Karpas-422 (cell line): ENCODE measurements at regions not wholly inside any gene's neighbourhood (a gene's known extent, or its start where the extent isn't known, plus 50 kb on each side); places are given as distances from the start of the nearest gene placed in this dataset.

Experiments
- DNase-seq: peaks from one replicate; pipeline ENCODE4 v3.0.0-alpha.2; 2015
- H2AFZ ChIP-seq: fragments of 200-600 bp; sonication (generic); 2 replicates; pipeline ENCODE4 v1.6.1; 2014; ENCODE audit warnings: antibody characterized with exemption, low read length, mixed read lengths
- H3K27ac ChIP-seq: fragments of 200-600 bp; sonication (generic); 2 replicates; pipeline ENCODE4 v1.5.1; 2014; ENCODE audit warnings: mild to moderate bottlenecking, low read length, moderate library complexity
- H3K27me3 ChIP-seq: fragments of 200-600 bp; sonication (generic); 2 replicates; pipeline ENCODE4 v1.6.1; 2014; ENCODE audit warnings: low read length, mixed read lengths
- H3K36me3 ChIP-seq: fragments of 200-600 bp; sonication (generic); 2 replicates; pipeline ENCODE4 v1.6.1; 2014; ENCODE audit warnings: low read length, mixed read lengths; ENCODE audit not compliant: insufficient read depth
- H3K4me1 ChIP-seq: fragments of 200-600 bp; sonication (generic); 2 replicates; pipeline ENCODE4 v1.6.1; 2014; ENCODE audit warnings: mild to moderate bottlenecking, low read length, mixed read lengths
- H3K4me2 ChIP-seq: fragments of 200-600 bp; sonication (generic); 2 replicates; pipeline ENCODE4 v1.6.1; 2014; ENCODE audit warnings: low read length, low read depth, mild to moderate bottlenecking; ENCODE audit not compliant: poor library complexity, severe bottlenecking
- H3K4me3 ChIP-seq: fragments of 200-600 bp; sonication (generic); 2 replicates; pipeline ENCODE4 v1.5.1; 2014; ENCODE audit warnings: mild to moderate bottlenecking, antibody characterized with exemption, low read length, mixed read lengths
- H3K79me2 ChIP-seq: fragments of 200-600 bp; sonication (generic); 2 replicates; pipeline ENCODE4 v1.6.1; 2014; ENCODE audit warnings: mild to moderate bottlenecking, low read length, mixed read lengths
- H3K9ac ChIP-seq: fragments of 200-600 bp; sonication (generic); 2 replicates; pipeline ENCODE4 v1.6.0; 2014; ENCODE audit warnings: low read length
- H3K9me2 ChIP-seq: fragments of 200-600 bp; sonication (generic), shearing (Covaris generic); replicated peaks from 2 replicates; pipeline ENCODE4 v1.6.0; 2014; ENCODE audit warnings: mild to moderate bottlenecking, low read length, moderate library complexity; ENCODE audit not compliant: insufficient read depth
- H3K9me3 ChIP-seq: fragments of 300-700, 200-600 bp; sonication (generic); 2 replicates; pipeline ENCODE4 v1.6.1; 2014; ENCODE audit warnings: low read length, mixed read lengths
- H4K20me1 ChIP-seq: fragments of 200-600 bp; sonication (generic); 2 replicates; pipeline ENCODE4 v1.6.1; 2014; ENCODE audit warnings: mild to moderate bottlenecking, antibody characterized with exemption, low read length, low read depth; ENCODE audit not compliant: insufficient read depth

DNA sequence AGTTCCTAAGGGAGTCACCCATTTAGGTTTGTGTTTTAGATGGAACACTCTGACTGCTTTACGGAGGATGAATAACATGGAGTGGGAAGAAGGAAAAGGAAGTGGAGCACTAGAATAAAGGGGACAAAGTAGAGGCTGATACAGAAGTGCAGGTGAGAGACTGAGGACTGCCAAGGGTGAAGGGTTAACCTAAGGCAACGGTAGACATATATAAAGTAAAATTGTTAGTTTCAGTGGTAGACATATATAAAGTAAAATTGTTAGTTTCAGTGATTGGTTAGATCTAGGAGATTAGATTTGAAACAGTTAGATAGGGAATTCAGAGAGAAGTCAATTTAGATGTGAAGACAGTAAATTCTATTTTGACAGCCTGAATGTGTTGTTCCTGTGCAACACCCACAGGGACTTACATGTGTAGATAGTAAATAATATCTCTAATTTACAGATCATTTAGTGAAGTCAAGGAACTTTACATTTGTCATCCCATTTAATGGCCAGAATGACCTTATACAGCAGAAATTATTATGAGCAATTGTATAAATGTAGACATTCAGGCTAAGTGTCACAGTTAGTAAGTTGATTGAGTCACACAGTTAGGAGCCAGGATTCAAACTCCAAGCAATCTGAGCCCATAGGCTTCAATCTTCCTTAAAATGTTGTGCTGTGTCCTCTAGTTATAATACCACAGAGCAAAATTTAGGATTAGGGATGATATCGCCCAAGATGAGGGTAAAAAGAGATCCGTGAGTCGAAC is 270.8 kb upstream of the UBE2E3 start:
- DNase-seq, result no peak
- Histone ChIP-seq H3K9me3 (no peaks in the 10 kb centered on the region), H3K27me3 (no peaks in the 10 kb centered on the region), H3K4me3 (no peak overlapping the region), H2AFZ (no peak overlapping the region), H3K36me3 (no peaks in the 10 kb centered on the region), H3K4me2 (no peak overlapping the region), H3K9ac (no peak overlapping the region), H4K20me1 (no peaks in the 10 kb centered on the region), H3K27ac (no peak overlapping the region), H3K79me2 (no peaks in the 10 kb centered on the region), H3K9me2 (0 out of 2 replicates have a peak, but pooled peaks cover 4% of the 10 kb centered on the region), H3K4me1 (no peaks in the 10 kb centered on the region)

DNA sequence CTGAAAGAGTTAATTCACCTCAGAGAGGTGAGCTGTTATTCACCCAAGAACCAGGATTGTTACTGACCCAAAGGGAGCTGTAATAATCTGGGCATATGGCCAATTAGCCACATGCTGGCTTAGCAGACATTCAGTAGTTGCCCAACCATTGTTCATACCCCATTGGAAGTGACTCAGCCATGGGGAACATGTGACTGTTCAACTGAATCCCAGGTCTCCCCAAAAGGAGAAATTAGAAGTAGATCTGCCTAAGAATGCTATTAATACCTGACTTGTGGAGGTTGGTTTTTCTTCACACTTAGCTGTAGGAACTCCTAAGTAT is 272.6 kb upstream of the UBE2E3 start:
- Histone ChIP-seq H3K9me3 (no peaks in the 10 kb centered on the region), H3K4me2 (no peak overlapping the region), H3K9me2 (no peaks in the 10 kb centered on the region), H3K79me2 (no peaks in the 10 kb centered on the region), H3K4me1 (no peaks in the 10 kb centered on the region), H3K4me3 (no peak overlapping the region), H3K27me3 (no peaks in the 10 kb centered on the region), H4K20me1 (no peaks in the 10 kb centered on the region), H2AFZ (no peak overlapping the region), H3K27ac (no peak overlapping the region), H3K9ac (no peak overlapping the region), H3K36me3 (no peaks in the 10 kb centered on the region)
- no peak for DNase-seq

DNA sequence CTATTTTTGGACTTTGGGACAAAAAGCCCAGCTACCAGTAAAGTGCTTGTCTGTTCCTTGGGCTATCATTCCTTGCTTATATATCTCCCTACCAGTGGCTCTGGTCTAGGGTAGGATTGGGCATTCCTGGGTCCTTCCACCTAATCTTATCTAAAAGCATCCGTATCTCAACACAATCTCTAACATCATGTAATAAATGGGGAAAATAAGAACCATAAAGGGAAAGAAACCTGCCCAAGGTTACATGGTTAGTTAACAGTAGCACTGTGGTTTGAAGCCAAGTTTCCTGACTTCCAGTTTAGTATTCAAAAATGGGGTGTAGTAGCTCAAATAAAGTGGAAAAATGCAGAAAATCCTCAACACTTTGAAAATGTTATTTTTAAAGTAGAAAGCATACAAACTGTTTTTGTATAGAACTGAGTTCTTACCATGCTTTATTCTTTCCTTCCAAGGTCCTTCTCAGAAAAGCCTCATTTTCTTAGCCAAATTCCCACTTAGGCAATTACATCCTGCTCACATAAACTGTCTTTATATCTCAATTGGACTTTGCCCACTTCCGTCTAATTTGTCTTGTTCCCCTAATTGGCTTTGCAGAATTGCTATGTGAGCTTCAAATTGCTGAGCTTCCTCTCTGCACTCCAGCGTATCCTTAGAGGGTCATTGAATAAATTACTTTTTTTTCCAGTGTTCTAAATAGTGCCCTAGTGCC is 273.1 kb upstream of the UBE2E3 start:
- Histone ChIP-seq H3K4me2 (no peak overlapping the region), H3K9me2 (no peaks in the 10 kb centered on the region)

DNA sequence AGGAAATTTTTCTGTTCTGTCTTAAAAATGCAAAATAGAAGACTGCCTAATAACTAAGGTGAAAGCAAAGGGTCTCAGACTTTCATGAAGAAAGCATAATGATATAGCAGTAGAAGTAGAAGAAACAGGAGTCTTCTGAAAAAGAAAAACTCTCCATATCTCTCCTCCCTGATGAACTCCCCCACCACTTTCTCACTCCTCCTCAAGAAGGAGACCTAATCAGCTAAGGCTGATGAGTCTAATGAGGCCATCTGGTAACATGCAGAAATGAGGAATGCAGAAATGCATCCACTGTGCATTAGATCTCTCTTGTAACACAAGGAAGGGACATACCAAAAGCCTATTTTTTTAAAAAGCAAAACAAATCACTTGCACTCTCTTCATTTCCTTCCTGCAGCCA is 273.7 kb upstream of the UBE2E3 start:
- no peaks in the 10 kb centered on the region for H4K20me1 ChIP-seq
- H3K27ac ChIP-seq, result no peak overlapping the region
- H3K4me3 ChIP-seq, result no peak overlapping the region
- H3K9me3 ChIP-seq, result no peaks in the 10 kb centered on the region
- no peak overlapping the region for H3K9ac ChIP-seq
- H3K9me2 ChIP-seq, result no peaks in the 10 kb centered on the region
- H3K4me2 ChIP-seq, result no peak overlapping the region
- no peaks in the 10 kb centered on the region for H3K4me1 ChIP-seq
- no peaks in the 10 kb centered on the region for H3K27me3 ChIP-seq
- H2AFZ ChIP-seq, result no peak overlapping the region
- no peak for DNase-seq
- no peaks in the 10 kb centered on the region for H3K79me2 ChIP-seq
- no peaks in the 10 kb centered on the region for H3K36me3 ChIP-seq

More for the DNA sequence above, 273.1 kb upstream of the UBE2E3 start:
- H3K79me2 ChIP-seq, result no peaks in the 10 kb centered on the region
- H3K9me3 ChIP-seq, result no peaks in the 10 kb centered on the region
- no peaks in the 10 kb centered on the region for H3K4me1 ChIP-seq
- no peaks in the 10 kb centered on the region for H3K36me3 ChIP-seq
- H3K4me3 ChIP-seq, result no peak overlapping the region
- DNase-seq, result no peak
- no peak overlapping the region for H3K9ac ChIP-seq
- H3K27ac ChIP-seq, result no peak overlapping the region
- H2AFZ ChIP-seq, result no peak overlapping the region
- H3K27me3 ChIP-seq, result no peaks in the 10 kb centered on the region
- H4K20me1 ChIP-seq, result no peaks in the 10 kb centered on the region

DNA sequence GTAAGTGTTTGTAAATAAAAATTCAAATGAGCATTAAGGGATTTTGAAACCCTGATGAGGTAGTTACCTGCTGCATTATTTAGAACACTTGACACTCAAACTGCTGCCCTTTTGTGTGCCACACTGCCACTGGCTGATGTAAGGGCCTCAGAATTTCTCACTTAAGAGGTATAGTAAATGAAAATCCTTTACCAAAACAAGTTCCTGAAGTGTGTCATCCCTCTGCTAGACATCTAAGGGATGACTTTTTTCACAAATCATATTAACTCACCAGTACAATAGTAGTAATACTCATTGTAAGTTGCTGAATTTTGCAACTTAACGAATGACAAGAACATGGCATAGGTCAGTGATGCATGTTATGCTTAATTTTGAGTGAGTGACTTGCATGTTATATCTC is 274.9 kb upstream of the UBE2E3 start:
- Histone ChIP-seq H4K20me1 (no peaks in the 10 kb centered on the region), H3K4me1 (no peaks in the 10 kb centered on the region), H3K9ac (no peak overlapping the region), H2AFZ (no peak overlapping the region), H3K27ac (no peak overlapping the region), H3K36me3 (no peaks in the 10 kb centered on the region), H3K79me2 (no peaks in the 10 kb centered on the region), H3K27me3 (no peaks in the 10 kb centered on the region), H3K4me2 (no peak overlapping the region), H3K4me3 (no peak overlapping the region), H3K9me2 (no peaks in the 10 kb centered on the region), H3K9me3 (no peaks in the 10 kb centered on the region)
- no peak for DNase-seq

DNA sequence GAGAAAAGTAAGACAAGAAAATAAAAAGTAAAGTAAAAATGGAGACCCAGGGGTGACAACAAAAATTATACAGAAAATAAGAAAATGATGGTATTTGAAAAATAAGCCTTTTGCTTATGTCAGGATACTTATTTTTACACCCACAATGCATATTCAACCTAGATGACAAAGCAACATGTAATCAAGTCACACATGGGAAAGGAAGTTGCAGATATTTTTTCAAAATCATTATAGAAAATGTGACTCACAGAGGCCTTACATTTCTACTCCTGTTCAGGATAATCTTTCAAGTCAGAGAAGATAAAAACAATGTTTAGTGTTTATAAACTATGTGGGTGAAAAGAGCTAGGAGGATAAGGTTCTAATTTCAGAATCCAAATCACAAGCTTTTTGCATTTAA is 275.3 kb upstream of the UBE2E3 start:
- Histone ChIP-seq H3K27me3 (no peaks in the 10 kb centered on the region), H3K27ac (no peak overlapping the region), H3K4me3 (no peak overlapping the region), H3K79me2 (no peaks in the 10 kb centered on the region), H3K4me1 (no peaks in the 10 kb centered on the region), H3K9ac (no peak overlapping the region), H4K20me1 (no peaks in the 10 kb centered on the region), H3K9me3 (no peaks in the 10 kb centered on the region), H2AFZ (no peak overlapping the region), H3K36me3 (no peaks in the 10 kb centered on the region), H3K9me2 (no peaks in the 10 kb centered on the region), H3K4me2 (no peak overlapping the region)
- no peak for DNase-seq

DNA sequence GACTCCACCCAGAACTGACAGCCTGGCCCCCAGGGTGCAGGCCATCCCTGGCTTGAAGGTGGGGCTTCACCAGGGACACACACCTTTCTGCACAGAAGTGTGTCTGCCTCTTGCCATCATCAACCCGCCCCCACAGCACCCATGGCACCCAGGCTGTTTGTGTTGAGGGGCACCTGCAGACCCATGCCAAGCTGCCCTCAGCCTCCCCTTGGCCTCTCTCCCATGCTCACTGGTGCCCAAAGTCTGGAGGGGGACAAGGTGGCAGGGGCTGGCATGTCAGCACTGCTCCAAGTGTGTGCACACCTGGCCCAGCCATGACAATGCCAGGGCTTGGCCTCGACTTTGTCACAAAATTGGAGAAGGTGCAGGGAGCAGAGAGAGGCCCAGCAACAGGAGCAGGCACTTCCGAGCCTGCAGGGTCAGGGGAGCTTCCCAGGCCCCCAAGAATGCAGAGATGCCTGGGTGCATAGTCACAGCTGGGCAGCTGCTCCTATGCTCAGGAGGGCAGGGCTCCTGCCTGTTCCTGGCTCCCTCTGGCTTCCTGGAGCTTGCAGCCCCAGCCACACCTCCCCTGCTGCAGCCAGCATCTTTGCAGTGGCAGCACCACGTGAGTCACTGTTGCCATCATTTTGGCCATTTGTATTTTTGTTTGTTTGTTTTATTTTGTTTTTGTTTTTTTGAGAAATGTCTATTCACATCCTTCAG is 280.6 kb upstream of the UBE2E3 start:
- no peaks in the 10 kb centered on the region for H4K20me1 ChIP-seq
- no peaks in the 10 kb centered on the region for H3K79me2 ChIP-seq
- no peak overlapping the region for H2AFZ ChIP-seq
- H3K27me3 ChIP-seq, result no peaks in the 10 kb centered on the region
- peaks cover 6% of the 10 kb centered on the region; the same call in 1 of the 2 replicates for H3K4me1 ChIP-seq
- no peaks in the 10 kb centered on the region for H3K9me2 ChIP-seq
- H3K4me3 ChIP-seq, result no peak overlapping the region
- H3K27ac ChIP-seq, result no peak overlapping the region
- no peak overlapping the region for H3K9ac ChIP-seq
- no peaks in the 10 kb centered on the region for H3K9me3 ChIP-seq
- H3K4me2 ChIP-seq, result no peak overlapping the region
- H3K36me3 ChIP-seq, result no peaks in the 10 kb centered on the region
- no peak for DNase-seq

DNA sequence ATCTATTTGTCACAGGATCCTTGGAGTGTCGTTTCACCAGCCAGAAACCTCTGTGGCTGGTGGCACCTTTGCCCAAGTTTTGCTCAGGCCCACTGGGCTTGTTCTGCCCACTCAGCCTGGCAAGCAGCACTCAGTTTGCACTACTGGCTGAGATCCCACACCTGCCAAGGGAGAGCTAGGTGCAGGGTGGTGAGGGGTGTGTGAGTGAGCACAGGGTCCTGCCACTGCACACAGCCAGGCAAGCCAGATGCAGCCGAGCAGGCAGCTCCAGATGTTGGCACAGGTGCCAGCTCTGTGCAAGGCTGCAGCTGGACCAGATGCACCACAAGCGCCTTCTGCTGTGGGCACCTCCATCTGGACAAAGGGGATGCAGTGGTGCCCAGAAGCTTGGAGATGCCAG is 281.7 kb upstream of the UBE2E3 start:
- H3K27me3 ChIP-seq, result no peaks in the 10 kb centered on the region
- no peak overlapping the region for H2AFZ ChIP-seq
- H3K79me2 ChIP-seq, result no peaks in the 10 kb centered on the region
- H4K20me1 ChIP-seq, result no peaks in the 10 kb centered on the region
- no peaks in the 10 kb centered on the region for H3K9me2 ChIP-seq
- no peak overlapping the region for H3K9ac ChIP-seq
- H3K9me3 ChIP-seq, result no peaks in the 10 kb centered on the region
- H3K36me3 ChIP-seq, result no peaks in the 10 kb centered on the region
- H3K4me1 ChIP-seq, result peaks cover 8% of the 10 kb centered on the region; the same call in 1 of the 2 replicates
- no peak overlapping the region for H3K4me2 ChIP-seq
- H3K4me3 ChIP-seq, result no peak overlapping the region
- no peak overlapping the region for H3K27ac ChIP-seq
- DNase-seq, result no peak
